ENCODE measurements at regions not wholly inside any gene's neighbourhood (a gene's known extent, or its start where the extent isn't known, plus 50 kb on each side); places are given as distances from the start of the nearest gene placed in this dataset.
"Not testable (repeated sequence)": the region's sequence is repeated elsewhere in the genome, so short reads cannot be mapped to it uniquely, and the experiment has no call there.

DNA sequence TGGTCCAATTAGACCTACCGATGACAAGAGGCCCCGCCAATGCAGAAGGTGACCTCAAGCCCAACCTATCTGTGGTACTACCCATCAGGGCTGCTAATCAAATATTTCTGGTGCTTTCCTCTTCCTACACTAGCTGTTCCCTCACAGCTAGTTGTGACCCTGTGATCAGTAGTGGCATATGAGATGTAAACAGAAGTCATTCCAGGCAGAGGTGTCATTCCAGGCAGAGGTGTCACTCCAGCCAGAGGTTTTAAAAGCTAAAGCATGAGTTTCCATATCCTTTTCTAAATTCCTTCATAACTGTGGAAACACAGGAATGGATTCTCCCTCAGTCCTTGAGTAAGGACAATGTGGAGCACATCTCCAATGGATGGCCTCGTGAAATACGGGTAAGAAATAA is 110.9 kb upstream of the DNAJC10 start:
- intact Hi-C loops (cut with DNase I, micrococcal nuclease), result no loop called here
- Histone ChIP-seq H3K4me3 (no peak overlapping the region), H3K36me3 (ENCODE audit: low read depth) (no peaks in the 10 kb centered on the region), H3K9me3 (no peaks in the 10 kb centered on the region), H3K4me1 (ENCODE audit: low read depth) (no peaks in the 10 kb centered on the region)
- ATAC-seq (no peak), DNase-seq (no peak)
- TF ChIP-seq, protein P1, sequence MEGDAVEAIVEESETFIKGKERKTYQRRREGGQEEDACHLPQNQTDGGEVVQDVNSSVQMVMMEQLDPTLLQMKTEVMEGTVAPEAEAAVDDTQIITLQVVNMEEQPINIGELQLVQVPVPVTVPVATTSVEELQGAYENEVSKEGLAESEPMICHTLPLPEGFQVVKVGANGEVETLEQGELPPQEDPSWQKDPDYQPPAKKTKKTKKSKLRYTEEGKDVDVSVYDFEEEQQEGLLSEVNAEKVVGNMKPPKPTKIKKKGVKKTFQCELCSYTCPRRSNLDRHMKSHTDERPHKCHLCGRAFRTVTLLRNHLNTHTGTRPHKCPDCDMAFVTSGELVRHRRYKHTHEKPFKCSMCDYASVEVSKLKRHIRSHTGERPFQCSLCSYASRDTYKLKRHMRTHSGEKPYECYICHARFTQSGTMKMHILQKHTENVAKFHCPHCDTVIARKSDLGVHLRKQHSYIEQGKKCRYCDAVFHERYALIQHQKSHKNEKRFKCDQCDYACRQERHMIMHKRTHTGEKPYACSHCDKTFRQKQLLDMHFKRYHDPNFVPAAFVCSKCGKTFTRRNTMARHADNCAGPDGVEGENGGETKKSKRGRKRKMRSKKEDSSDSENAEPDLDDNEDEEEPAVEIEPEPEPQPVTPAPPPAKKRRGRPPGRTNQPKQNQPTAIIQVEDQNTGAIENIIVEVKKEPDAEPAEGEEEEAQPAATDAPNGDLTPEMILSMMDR (IDR thresholded peaks at IDR 0.05), result no peak

DNA sequence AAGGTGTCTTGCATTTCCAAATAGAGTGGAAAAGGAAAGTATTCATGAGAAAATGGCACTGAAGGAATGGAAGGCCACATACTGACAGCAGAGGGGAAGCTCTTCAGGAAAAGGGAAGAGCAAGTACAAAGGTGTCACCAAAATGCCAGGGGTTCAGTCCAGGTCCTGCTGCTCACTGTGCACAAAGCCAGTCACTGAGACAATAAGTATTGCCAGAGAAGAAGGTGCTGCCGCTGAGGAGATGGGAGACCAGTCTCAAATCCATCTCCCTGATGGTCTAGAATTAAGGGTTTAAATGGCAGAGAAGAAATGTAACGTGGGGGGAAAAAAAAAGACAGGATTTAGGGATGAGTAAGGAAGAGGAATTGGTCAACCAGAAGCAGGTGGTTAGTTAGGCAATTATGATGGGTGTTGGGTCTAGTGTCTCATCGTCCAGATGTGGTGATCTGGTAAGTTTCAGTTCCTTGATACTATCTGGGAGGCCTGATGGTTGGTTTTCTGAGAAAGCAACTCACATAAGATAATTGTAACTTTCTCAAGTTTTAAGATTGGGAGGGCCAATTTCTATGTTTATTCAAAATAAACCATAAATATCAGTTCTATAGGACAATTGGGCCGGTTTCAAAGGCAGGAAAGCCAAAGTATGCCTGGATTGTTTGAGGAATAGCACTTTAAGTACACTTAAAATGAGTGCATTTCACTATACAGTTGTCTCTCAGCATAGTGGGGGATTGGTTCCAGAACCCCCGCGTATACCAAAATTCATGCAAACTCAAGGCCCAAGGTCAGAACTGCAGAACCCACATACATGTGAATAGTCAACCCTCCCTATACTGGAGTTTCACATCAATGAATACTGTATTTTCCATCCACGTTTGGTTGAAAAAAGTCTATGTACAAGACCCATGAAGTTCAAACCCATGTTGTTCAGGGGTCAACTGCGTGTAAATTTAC is 109.1 kb upstream of the DNAJC10 start:
- TF ChIP-seq, protein P1 (IDR thresholded peaks at IDR 0.05), result no peak
- Histone ChIP-seq H3K4me3 (no peak overlapping the region), H3K4me1 (ENCODE audit: low read depth) (no peaks in the 10 kb centered on the region), H3K9me3 (no peaks in the 10 kb centered on the region), H3K36me3 (ENCODE audit: low read depth) (no peaks in the 10 kb centered on the region)
- DNase-seq (no peak), ATAC-seq (no peak)
- intact Hi-C loops (cut with DNase I, micrococcal nuclease), result no loop called here

GRCh38 chr2:182608181-182608845 is 107.7 kb upstream of the DNAJC10 start:
- no peak overlapping the region for H3K4me3 ChIP-seq
- DNase-seq, result no peak
- TF ChIP-seq, protein P1 (IDR thresholded peaks at IDR 0.05), result no peak
- intact Hi-C loops (cut with DNase I, micrococcal nuclease), result no loop called here
- no peak for ATAC-seq
- H3K9me3 ChIP-seq, result no peaks in the 10 kb centered on the region
- H3K4me1 ChIP-seq (ENCODE audit: low read depth), result no peaks in the 10 kb centered on the region
- no peaks in the 10 kb centered on the region for H3K36me3 ChIP-seq (ENCODE audit: low read depth)

- H3K4me3 ChIP-seq; intact Hi-C loops (cut with DNase I, micrococcal nuclease); DNase-seq; H3K4me1 ChIP-seq (ENCODE audit: low read depth); H3K9me3 ChIP-seq; ATAC-seq; H3K36me3 ChIP-seq (ENCODE audit: low read depth): not testable (repeated sequence)
Observed at GRCh38 chr2:182609005-182609404, 107.1 kb upstream of the DNAJC10 start.

DNA sequence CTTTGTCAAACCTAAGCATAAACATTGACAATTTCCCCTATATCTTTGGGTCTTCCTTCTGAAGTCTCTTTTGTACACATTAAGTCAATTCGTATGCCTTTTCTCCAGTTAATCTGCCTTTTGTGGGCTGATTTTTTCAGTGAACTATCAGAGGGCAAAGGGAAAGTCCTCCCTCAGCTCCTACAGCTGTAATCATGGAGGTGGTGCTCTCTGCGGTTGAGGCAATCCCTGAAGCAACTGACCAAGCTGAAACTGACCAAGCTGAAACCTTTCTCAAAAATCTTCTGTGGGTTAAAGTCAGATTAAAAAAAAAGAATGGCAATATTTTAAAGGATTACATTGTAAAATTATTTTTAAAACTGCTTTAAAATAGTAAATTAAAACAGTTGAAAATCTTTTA is 105.8 kb upstream of the DNAJC10 start:
- no peak for DNase-seq
- Histone ChIP-seq H3K9me3 (no peaks in the 10 kb centered on the region), H3K4me3 (no peak overlapping the region), H3K36me3 (ENCODE audit: low read depth) (no peaks in the 10 kb centered on the region), H3K4me1 (ENCODE audit: low read depth) (no peaks in the 10 kb centered on the region)
- TF ChIP-seq, protein P1 (IDR thresholded peaks at IDR 0.05), result no peak
- no peak for ATAC-seq
- intact Hi-C loops (cut with DNase I, micrococcal nuclease), result no loop called here

- Histone ChIP-seq H3K4me1 (ENCODE audit: low read depth) (no peaks in the 10 kb centered on the region), H3K36me3 (ENCODE audit: low read depth) (no peaks in the 10 kb centered on the region), H3K9me3 (no peaks in the 10 kb centered on the region), H3K4me3 (no peak overlapping the region)
- TF ChIP-seq, protein P1 (IDR thresholded peaks at IDR 0.05), result no peak
- intact Hi-C loops (cut with DNase I, micrococcal nuclease), result no loop called here
- ATAC-seq, result no peak
- no peak for DNase-seq
Observed at GRCh38 chr2:182611009-182611408, 105.0 kb upstream of the DNAJC10 start.

Data from mucosa of descending colon (tissue), 3 donors.